Cardiac muscle cell (in vitro differentiated cells and primary cell): ENCODE measurements at regions not wholly inside any gene's neighbourhood (a gene's known extent, or its start where the extent isn't known, plus 50 kb on each side); places are given as distances from the start of the nearest gene placed in this dataset.
A peak's percentile ranks its signal among the peaks of the same experiment; 100 is the strongest.

Source experiments
- DNase-seq, 2 donors: peaks; one replicate each; pipeline versions ENCODE4 v3.0.0 to v3.0.0-alpha.2; 2010 to 2017; ENCODE audit warnings: low read depth in 1 of 2, low spot score in 1 of 2
- H3K27ac ChIP-seq: fragments of 200-600 bp; sonication (generic); 2 replicates; pipeline ENCODE4 v1.5.1; 2016
- H3K27me3 ChIP-seq: fragments of 200-600 bp; sonication (generic); 2 replicates; pipeline ENCODE4 v1.6.0; 2016; ENCODE audit warnings: control low read depth
- H3K36me3 ChIP-seq: fragments of 200-600 bp; sonication (generic); 2 replicates; pipeline ENCODE4 v1.5.1; 2016; ENCODE audit warnings: control low read depth
- H3K4me1 ChIP-seq: fragments of 200-600 bp; sonication (generic); 2 replicates; pipeline ENCODE4 v1.8.1; 2017; ENCODE audit warnings: low read depth, mild to moderate bottlenecking, mixed run types
- H3K4me3 ChIP-seq: fragments of 200-600 bp; sonication (generic); 2 replicates; pipeline ENCODE4 v1.5.1; 2016; ENCODE audit warnings: mild to moderate bottlenecking
- H3K9me3 ChIP-seq: fragments of 200-600 bp; sonication (generic); 2 replicates; pipeline ENCODE4 v1.5.1; 2017; ENCODE audit warnings: low read depth, mild to moderate bottlenecking, control low read depth
- CTCF ChIP-seq: IDR thresholded peaks from 2 replicates; pipeline ENCODE4 v1.5.1; 2012; ENCODE audit warnings: low read depth, mild to moderate bottlenecking, low read length

DNA sequence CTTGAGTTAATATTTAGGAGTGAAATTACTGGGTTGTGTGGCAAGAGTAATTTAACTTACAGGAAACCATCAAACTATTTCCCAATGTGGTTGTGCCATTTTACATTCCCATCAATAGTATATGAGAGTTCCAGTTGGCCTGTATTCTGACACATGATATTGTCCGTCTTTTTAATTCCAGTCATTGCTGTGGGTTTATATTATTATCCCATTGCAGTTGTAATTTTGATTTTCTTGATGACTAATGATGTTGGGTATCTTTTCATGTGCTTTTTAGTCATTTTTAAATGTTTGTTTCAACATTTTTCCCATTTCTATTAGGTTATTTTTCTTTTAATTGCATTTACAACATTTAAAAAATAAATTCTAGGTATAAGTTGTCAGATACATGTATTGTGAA, 614.0 kb downstream of the UTRN start:
- no peak for TF ChIP-seq CTCF
- Histone ChIP-seq H3K9me3 (no peaks in the 10 kb centered on the region), H3K36me3 (no peaks in the 10 kb centered on the region), H3K27me3 (no peaks in the 10 kb centered on the region), H3K27ac (no peak overlapping the region), H3K4me1 (peaks cover 2% of the 10 kb centered on the region), H3K4me3 (no peak overlapping the region)
- peak in 1 of 2 donors; percentile 39 for DNase-seq

DNA sequence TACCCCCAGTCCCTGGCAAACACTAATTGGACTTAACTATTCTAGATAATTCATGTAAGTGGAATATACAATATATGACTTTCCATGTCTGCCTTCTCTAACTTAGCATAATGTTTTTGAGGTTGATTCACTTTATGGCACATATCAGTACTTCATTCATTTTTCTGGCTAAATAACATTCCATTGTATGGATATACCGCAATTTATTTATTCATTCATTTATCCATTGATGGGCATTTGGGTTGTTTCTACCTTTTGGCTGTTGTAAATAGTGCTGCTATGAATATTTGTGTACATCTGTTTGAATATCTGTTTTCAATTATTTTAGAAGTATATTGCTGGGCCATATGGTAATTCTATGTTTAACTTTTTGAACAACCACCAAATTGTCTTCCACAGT, 616.3 kb downstream of the UTRN start:
- Histone ChIP-seq H3K27ac (no peak overlapping the region), H3K4me3 (no peak overlapping the region), H3K4me1 (no peaks in the 10 kb centered on the region), H3K36me3 (no peaks in the 10 kb centered on the region), H3K27me3 (no peaks in the 10 kb centered on the region), H3K9me3 (no peaks in the 10 kb centered on the region)
- TF ChIP-seq CTCF: no peak
- no peak for DNase-seq

GRCh38 chr6:144908004-144908403, 622.9 kb downstream of the UTRN start:
- no peak overlapping the region for H3K4me3 ChIP-seq
- no peaks in the 10 kb centered on the region for H3K36me3 ChIP-seq
- no peak overlapping the region for H3K27ac ChIP-seq
- H3K27me3 ChIP-seq: no peaks in the 10 kb centered on the region
- no peaks in the 10 kb centered on the region for H3K4me1 ChIP-seq
- H3K9me3 ChIP-seq: no peaks in the 10 kb centered on the region
- no peak for DNase-seq
- TF ChIP-seq CTCF: no peak

- no peak overlapping the region for H3K4me3 ChIP-seq
- H3K36me3 ChIP-seq: no peaks in the 10 kb centered on the region
- no peak overlapping the region for H3K27ac ChIP-seq
- H3K9me3 ChIP-seq: no peaks in the 10 kb centered on the region
- no peak for DNase-seq
- H3K4me1 ChIP-seq: no peaks in the 10 kb centered on the region
- TF ChIP-seq CTCF: no peak
- H3K27me3 ChIP-seq: no peaks in the 10 kb centered on the region
Observed at GRCh38 chr6:144909753-144910285, 624.7 kb downstream of the UTRN start.

- no peaks in the 10 kb centered on the region for H3K27me3 ChIP-seq
- H3K36me3 ChIP-seq: no peaks in the 10 kb centered on the region
- TF ChIP-seq CTCF: no peak
- H3K4me3 ChIP-seq: no peak overlapping the region
- no peaks in the 10 kb centered on the region for H3K4me1 ChIP-seq
- H3K27ac ChIP-seq: no peak overlapping the region
- no peak for DNase-seq
- no peaks in the 10 kb centered on the region for H3K9me3 ChIP-seq
Observed at GRCh38 chr6:144911322-144911721, 626.2 kb downstream of the UTRN start.

DNA sequence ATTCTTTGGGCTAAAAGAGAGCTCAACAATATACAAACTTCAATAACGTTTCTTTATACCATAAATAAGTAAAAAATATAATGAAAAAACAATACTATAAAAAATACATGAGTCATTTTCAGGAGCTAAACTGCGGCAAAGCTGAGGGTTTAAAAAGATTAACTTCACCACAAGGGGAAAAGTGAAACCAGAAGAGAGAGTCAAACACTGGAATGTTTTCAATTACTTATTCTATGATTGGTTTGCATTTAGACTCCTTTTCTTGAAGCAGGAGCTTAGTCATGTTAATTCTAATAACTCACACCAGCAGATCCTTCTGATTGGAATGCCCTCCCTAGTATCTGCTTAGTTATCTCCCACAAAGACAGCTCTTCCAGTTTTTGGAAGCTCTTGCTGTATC, 627.3 kb downstream of the UTRN start:
- no peak overlapping the region for H3K27ac ChIP-seq
- no peaks in the 10 kb centered on the region for H3K27me3 ChIP-seq
- no peaks in the 10 kb centered on the region for H3K4me1 ChIP-seq
- TF ChIP-seq CTCF: no peak
- DNase-seq: peak in 1 of 2 donors; percentile 51
- no peaks in the 10 kb centered on the region for H3K9me3 ChIP-seq
- no peaks in the 10 kb centered on the region for H3K36me3 ChIP-seq
- H3K4me3 ChIP-seq: no peak overlapping the region
